ENCODE measurements at regions not wholly inside any gene's neighbourhood (a gene's known extent, or its start where the extent isn't known, plus 50 kb on each side); places are given as distances from the start of the nearest gene placed in this dataset.
A peak's percentile ranks its signal among the peaks of the same experiment; 100 is the strongest.

DNA sequence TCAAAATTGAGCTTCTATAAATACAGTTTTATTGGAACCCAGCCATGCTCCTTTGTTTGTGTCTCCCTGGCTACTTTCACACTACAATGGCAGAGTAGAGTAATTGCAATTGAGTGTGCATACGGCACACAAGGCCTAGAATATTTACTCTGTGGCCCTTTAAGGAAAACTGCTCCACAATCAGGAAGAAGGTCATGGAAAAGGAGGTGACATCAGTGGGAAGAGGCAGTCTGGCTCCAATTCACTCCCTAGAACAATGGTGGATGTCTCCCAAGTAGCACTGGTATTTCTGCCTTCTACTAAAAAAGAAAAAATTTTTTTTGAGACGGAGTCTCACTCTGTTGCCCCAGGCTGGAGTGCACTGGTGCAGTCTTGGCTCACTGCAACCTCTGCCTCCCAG, 51.3 kb downstream of the KRTAP19-8 start:
- no peak for DNase-seq

GRCh38 chr21:30984889-30985288, 53.4 kb downstream of the KRTAP19-8 start:
- peak; percentile 24 for DNase-seq

DNA sequence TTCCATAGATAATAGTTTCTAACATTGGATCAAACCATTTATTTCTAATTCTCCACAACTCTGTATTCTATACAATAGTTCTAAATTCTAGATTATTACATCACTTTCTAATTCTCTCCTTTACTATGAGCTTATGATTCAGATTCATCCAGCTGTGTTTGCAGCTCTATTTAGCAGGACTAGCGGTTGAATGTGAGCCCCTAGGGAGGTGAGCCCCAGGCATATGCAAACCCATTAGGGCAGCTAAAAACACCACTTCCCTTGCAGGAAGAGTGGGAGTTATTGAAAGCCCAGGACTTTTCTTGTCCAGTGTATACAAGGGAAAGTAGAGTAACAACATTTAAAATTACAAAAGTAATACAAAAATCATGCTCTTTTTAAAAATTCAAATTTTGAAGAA, 56.9 kb downstream of the KRTAP19-8 start:
- no peak for DNase-seq

DNA sequence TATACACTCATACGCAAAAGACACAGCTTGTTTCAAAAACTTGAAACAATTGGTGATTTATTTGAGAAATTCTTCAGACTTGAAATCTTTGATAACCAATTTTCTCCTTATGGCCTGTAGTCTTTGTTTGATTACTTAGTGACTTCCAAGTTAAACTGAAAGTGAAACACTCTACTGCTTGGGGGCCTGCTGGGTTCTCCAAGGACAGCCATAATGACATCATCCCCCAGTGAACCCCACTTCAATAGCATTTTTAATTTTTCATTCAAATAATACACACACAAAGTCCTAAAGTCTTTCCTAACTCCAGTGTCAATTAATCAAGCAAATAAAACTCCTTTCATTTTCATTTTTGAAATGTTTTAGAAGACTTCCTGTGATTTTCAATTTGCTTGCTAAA, 59.2 kb downstream of the KRTAP19-8 start:
- no peak for DNase-seq

- DNase-seq, result no peak
Measured at GRCh38 chr21:30964283-30964682, 74.0 kb downstream of the KRTAP19-8 start.

DNA sequence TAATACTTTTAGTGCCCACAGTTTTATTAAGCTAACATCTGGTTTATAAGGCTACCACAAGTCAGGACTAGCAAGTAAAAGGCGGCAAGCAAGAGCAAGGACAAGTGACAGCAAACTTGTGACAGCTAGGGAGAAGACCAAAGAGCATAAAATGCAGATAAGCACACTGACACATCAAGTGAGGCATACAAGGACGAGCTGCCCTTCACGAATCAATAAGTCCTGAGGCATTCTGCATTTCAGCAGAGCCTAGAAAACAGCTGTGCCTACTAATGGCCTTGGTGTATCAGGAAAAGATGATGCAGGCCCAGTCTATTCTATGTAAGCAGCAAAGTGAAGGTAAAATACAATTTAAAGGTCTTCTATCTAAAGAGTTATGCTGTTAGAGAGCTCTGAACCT, 74.8 kb downstream of the KRTAP19-8 start:
- DNase-seq, result no peak

DNA sequence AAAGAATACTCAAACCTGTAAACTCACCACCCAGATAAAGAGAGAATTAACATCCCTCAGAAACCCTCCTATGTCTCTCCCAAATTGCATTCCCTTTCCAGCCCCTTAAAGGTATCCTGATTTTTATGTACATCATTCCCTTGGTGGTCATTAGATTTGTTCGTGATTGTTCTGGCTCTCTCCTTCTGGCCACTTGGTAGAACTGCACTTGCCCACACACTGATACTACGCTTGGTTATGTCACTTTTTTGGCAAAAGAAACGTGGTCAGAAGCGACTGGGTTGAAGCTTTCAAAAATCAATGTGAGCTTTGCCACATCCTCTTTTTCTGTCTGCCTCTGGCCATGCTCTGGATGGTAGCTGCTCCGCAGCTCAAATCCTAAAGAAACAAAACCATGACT, 76.3 kb downstream of the KRTAP19-8 start:
- DNase-seq, result no peak

DNA sequence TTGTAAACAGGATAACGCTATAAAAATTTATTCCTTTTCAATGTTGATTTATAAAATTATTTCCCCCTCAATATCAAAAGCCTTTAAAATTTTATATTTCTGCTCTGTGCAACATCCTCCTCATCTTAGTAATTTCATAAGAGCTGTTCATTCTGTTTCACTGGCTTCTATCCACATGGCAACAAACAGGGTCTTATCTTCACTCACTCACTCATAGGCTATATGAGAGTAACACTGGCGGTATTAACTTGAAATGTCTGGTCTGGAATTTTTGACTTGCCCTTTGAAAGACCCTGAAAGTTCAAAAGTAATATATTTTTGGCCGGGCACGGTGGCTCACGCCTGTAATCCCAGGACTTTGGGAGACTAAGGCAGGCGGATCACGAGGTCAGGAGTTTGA, 77.4 kb upstream of the KRTAP11-1 start:
- no peak for DNase-seq

- DNase-seq, result no peak
Measured at GRCh38 chr21:30957010-30957409, 75.6 kb upstream of the KRTAP11-1 start.

DNA sequence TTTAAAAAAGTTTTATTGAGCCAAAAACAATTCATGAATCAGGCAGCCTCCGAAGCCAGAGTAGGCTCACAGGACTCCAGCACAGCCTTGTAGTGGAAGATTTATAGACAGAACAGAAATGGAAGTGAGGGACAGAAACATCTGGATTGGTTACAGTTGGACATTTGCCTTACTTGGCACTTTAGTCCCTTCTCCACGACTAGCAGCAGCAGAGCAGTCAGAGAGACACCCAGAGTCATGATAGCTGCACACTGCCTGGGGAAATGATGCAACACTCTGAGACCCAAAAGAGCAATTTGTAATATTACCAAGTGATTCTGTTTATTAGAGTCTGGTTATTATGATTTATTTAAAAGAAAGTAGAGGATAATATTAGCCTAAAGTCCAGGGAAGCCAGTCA, 72.2 kb upstream of the KRTAP11-1 start:
- DNase-seq, result no peak

DNA sequence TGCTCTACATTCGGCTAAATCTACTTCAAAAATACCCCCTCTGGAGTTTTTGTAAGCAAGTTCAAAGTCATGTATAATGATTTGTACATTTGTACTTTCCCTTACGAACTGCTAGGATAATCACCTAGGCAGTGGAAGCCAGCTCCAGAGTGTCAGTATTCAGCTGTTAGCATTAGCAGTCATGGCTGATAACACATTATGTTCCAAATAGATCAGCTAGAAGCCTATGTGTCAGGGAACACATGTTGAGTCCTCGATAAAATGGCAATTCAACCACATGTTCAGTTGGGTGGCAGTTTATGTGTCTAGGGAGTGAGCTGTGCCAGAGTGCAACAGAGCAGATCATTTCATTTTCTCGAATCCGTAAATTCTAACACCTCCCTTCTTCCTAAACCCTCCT, 65.8 kb upstream of the KRTAP11-1 start:
- DNase-seq, result no peak

DNA sequence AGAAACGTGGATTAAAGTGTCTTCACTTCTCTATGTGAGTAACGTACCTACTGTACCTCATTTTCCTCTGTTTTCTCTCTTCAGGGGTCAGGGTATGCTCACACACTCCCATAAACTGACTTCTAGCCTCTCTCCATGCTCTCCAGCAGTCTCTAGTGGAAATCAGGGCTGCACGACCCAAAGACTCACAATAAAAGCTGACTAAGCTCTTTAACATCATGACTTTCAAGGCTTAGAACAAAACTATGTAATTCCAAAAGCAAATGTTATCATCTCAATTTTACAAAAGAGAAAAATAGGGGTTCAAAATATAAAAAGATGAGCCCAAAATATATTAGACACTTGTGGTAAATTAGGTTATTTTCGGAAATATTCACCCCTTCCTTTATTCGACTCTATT, 62.5 kb upstream of the KRTAP11-1 start:
- DNase-seq, result no peak

GRCh38 chr21:30943243-30943642, 61.9 kb upstream of the KRTAP11-1 start:
- no peak for DNase-seq

- no peak for DNase-seq
Measured at GRCh38 chr21:30942192-30942591, 60.8 kb upstream of the KRTAP11-1 start.

- DNase-seq, result no peak
Measured at GRCh38 chr21:30936207-30936606, 54.8 kb upstream of the KRTAP11-1 start.

- no peak for DNase-seq
Measured at GRCh38 chr21:30935889-30936168, 54.4 kb upstream of the KRTAP11-1 start.

DNA sequence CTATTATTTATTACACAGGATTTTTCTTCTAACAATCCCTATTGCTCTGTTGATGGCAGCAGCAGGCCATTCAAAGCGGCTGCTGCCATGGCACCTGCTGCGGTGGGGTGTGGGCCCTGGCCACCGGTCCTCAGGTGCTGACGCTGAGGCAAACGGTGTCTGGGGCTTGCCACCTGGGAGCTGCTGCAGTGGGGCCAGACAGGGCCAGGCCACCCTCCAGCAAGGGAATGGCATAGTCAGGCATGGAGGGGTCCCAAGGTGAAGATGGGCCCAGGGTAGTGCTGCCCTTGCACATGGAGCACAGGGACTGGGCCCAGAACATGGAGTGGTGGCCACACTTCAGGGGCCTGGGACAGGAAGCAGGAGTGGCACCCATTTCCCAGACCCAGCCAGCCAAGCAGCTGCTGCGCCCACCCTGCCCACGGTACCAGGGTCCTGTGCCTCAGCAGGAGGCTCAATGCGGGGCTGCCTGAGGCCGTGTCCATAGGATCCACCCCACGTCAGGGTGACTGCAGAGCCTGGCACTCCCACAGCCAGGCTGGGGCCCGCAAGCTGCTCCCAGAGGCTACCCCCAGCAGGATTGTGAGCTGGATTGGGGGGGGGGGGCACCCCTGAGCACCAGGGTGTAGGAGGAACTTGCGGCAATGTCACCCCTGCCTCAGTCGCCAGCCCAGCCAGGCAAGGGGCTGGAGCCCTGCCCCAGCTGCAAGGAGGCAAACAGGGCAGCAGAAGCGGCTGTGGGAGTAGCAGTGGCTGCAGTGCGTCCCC, 53.9 kb upstream of the KRTAP11-1 start:
- no peak for DNase-seq

GRCh38 chr21:30932686-30933085, 51.3 kb upstream of the KRTAP11-1 start:
- DNase-seq, result no peak

Data from NCI-H1417 treated with DMSO at 0.1 percent for 48 hours (cell line).